Stimulated activated CD8-positive, alpha-beta memory T cell treated with anti-CD3 and anti-CD28 coated beads, Interleukin-15, amount 100 ng/mL, for 48 hours (primary cell): ENCODE measurements at regions not wholly inside any gene's neighbourhood (a gene's known extent, or its start where the extent isn't known, plus 50 kb on each side); places are given as distances from the start of the nearest gene placed in this dataset.
"Not testable (repeated sequence)": the region's sequence is repeated elsewhere in the genome, so short reads cannot be mapped to it uniquely, and the experiment has no call there.

Experiments used
- DNase-seq, 2 donors: peaks; one replicate each; pipeline ENCODE4 v3.0.0-alpha.2; 2020; ENCODE audit warnings: low read depth in 2 of 2

DNA sequence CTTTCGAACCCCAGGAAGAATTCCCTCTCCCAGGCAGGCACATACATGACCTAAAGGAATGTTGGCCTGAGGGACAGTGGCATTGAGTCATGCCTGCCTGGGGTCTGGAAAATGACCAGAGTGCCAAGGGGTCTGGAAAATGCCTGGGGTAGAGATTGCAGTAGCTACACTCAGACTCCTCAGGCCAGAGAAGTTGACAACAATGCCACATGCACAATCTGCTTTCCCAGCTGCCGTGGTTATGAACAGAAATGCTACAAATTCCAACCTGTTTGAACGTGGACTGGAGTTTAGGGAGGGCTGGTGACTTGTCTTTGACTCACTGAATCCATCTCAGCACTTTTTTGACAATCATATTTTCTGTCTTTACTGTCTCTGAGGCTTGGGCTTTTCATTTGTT is 250.0 kb downstream of the ABCC12 start:
- no peak for DNase-seq

DNA sequence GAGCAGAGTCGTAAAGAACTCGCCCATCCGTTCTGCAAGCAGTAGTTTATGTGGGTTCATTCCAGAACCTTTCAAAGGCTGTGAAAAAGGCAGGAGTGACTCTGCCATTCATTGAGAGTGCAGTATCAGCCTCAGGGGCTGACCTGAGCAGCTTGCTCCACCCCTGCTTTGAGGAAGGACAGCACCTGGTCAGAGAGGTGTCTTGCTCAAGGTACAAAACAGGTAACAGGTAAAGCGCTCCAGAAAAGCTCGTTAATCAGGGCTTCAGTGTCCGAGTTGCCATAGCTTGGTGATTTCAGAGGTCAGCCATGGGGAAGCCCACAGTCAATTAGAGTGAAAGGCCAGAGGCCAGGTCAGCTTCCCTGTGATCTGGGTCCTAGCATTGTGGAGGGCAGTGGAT is 251.1 kb downstream of the ABCC12 start:
- no peak for DNase-seq

DNA sequence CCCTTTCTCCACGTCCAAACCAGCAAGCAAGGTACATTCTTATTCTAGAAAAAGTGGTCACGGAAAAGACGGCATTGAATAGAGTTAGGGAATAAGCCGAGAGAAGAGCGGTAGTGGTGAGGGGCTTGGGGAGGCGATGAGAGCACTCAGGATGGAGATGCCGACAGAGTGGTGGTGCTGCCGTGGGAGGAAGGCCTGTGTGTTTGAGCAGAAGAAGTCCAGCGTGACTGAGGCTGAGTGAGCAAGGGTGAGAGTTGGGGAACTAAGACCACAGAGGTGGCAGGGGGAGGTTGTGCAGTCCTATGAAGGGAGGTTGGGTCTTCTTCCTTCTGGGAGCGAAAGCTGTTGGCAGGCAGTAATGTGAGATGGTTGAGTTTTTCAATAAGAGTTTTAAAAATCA is 252.3 kb downstream of the ABCC12 start:
- DNase-seq, result no peak

DNA sequence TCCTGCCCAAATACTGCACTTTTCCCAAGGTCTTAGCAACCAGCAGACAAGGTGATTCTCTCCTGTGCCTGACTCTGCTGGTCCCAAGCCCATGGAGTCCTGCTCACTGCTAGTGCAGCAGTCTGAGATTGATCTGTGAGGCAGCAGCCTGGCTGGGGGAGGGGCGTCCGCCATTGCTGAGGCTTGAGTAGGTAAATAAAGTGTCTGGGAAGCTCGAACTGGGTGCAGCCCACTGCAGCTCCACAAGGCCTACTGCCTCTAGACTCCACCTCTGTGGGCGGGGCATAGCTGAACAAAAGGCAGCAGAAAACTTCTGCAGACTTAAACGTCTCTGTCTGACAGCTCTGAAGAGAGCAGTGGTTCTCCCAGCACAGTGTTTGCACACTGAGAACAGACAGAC is 258.7 kb downstream of the ABCC12 start:
- not testable (repeated sequence) for DNase-seq

DNA sequence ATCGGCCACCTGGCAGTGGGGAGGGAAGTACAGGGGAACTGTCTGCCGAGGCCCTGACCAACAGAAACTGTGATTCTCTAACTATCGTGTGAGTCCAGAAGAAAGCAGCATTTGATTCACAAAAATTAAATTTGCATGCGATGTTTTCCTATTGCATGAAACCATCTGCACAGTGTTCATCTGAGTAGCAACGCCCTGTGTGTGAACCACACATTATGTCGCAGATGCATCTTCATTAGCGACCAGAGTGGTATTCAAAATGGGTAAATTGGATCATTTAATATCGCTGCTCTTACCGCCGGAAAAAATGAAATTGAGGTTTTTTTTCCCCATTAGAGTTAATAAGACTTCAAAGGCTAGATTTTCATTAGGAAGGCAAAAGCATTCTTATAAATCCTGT is 260.6 kb downstream of the ABCC12 start:
- DNase-seq, result no peak

DNA sequence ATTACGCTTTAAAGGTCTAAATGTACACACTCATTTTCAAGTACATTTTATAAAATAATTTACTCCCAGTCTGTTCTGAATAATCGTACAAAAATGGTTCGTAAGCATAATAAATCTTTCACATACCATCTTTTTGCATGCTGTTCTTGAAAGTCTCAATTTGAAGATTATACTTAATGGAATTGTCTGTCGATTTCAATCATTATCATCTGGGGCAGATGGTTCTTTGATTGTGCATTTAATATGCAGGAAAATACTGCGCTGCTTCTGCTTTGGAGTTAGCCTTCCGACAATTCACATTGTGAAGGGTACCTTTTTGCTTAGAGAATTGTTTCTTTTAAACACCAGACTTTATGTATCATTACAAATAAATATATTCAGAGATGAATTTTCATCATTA is 262.8 kb downstream of the ABCC12 start:
- DNase-seq, result no peak

DNA sequence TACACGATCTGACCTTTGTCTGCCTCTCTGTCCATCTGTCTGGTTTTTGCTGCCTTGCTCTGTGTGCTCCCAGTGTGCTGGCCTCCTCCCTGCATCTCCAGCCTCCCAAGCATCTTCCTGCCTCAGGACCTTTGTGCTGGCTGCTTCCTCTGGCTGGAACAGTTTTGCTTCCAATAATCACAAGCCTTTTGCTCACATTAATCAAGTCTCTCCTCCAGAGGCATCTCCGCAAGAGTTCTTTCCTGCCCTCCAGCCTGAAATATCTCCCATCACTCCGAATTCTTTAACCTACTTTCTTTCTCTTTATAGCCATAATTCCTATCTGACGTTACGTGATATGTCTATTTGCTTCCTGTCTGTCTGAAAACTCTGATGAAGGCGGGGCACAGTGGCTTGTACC is 267.1 kb downstream of the ABCC12 start:
- DNase-seq, result no peak

DNA sequence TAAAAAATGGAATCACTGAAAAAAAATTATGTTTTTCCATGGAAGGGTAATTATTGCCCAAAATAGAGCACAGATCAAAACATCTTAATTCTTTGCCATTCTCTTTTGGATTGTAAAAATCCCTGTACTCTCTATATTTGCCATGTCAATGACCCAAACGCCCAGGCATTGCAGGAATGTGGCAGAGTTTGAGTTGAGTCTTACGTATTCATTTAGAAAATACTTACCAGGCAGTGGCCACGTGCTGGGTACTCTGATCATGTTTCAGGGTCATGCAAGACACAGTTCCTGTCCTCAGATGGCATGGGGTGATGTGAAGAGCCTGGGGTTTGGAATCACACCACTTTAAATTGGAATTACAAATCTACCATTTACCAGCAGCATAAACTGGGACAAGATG is 267.7 kb downstream of the ABCC12 start:
- no peak for DNase-seq

DNA sequence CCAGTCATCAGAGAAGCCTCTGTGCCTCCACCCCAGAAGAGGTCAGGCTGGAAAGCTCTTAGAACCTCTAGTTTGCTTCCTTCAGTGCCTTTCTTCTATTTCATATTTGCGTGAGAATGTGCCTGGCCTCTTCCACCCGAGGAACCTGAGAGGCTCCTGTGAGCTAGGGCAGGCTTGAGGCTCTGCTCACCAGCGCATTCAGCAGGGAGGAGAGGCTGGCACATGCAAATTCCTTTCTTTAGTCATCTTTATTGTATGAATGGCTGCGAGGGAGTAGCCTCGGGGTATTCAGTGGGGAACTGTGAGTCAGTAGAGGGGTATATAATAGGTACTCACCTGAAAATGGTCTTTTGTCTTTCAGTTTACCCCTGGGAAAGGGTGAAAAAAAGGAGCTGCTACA is 268.3 kb downstream of the ABCC12 start:
- DNase-seq, result no peak

DNA sequence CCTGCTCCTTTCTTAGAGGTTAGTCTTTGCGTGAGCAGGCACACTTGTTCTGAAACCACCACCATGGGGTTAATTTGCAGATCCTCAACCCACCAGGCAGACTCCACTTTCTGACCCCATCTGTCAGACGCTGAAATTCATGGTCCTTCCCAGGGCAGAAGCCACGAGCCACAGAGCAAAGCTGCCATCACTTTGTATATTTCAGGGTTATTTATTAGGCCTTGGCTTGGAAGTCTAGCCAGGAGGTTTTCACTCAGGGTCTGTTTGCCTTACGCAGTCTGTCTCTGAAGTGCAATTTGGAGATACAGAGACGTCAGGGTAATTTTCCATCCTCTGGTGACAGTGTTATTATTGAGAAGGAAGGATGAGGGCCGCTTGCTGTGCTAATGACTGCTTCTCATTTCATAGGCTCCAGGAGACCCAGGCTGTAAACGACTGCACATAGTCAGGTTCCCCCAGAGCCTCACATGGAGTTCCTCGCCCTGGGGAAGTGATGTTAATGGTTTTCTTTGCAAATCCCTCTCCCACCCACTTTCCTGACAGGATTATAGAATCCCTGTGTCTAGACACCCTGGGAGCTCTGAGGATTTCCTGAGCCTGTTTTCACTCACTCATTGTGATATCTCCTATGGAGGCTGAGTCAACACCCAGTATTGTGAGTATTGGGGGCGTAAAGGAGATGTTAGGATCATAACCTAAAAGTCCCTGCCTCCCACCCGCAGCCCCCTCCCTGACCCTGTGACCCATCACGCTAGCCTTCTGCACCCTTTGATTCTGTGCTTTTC is 269.0 kb downstream of the ABCC12 start:
- DNase-seq, result no peak

DNA sequence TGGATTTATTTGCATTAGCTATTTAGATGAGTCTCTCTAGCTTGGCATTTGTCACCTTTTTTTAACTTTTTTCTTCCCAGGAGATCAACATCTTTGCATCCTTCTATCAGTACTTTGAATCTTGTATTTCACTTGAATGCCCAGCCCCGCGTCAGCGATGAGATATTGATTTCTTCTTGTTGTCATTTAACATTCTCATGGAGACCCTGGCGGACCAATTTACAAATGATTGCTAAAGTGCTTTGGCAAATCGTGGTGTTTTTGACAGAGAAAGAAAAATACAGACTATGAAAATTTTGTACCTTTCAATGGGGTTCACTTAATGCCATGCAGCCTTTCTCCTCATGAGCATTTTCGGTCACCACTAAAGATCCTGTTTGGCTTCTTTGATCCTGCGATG is 269.7 kb downstream of the ABCC12 start:
- no peak for DNase-seq

DNA sequence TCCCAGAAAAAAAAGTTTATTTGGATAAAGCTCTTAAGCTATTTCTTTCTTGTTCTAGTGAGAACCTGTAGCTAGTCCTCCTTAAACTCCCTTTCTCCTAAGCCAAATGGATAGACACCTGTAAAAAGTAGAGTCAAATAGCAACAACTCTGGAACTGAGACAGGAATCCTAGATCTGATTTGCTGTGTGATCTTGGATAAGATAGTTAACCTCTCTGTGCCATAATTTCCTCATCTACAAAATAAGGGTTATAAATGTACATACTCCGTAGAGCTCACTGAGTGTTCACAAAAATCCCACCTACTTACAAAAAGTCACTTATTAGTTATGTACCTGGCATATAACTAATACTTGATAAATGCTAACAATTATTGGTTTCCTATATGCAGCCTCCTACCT is 270.3 kb downstream of the ABCC12 start:
- DNase-seq, result no peak

DNA sequence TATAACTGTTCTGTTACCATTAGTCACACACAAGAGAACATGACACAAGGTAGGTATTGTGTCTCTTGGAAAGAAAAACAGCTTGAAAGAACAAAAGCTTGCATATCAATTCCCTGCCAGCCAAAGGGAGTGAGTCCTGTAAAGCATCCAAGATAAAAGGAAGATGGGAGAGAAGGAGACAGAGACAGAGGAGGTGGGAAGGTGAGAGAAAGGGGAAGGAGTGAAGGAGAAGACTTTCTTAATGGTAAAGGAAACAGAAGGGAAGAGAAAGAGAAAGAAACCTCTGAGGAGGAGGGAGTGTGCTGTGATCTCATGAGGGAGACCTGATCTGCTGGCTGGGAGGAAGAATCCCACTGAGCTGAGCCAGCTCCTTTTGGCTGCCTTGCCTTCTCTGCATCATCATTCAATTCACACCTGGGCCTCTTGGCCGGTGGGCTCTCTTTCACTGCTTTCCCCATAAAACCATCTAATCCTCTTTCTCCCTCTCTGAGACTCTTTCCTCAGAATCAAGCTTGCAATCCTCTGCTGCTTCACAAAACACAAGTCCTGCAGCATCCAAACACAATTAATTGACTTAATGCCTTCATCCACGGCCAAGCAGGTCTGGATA is 271.6 kb downstream of the ABCC12 start:
- DNase-seq, result no peak

DNA sequence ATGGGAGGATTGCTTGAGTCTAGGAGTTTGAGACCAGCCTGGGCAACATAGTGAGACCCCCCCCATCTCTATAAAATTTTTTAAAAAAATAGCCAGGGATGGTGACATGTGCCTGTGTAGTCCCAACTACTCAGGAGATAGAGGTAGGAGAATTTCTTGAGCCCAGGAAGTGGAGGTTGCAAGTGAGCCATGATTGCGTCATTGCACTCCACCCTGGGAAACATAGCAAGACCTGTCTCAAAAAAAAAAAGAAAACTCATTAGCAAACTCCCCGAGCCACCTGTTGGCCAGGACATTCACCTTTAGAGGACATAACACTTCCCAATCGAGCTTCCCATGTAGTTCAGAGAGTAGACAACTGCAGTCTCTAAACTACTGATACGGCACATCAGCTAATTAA is 274.2 kb downstream of the ABCC12 start:
- DNase-seq, result no peak

DNA sequence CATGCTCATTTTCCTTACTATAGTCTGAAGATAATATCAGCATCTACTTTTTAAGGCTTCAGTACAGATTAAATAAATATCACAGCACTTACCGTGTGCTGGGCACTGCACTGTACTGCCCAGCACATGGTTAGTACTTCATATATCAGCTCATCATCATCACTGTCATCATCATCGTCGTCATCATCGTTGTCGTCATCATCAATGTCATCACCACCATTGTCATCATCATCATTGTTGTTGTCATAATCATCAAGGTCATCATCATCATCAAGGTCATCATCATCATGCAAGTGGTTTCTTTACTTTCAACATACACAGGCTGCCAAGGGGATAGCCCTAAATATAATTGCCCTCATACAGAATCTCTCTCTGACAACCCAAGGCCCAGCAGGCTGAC is 275.1 kb downstream of the ABCC12 start:
- no peak for DNase-seq

DNA sequence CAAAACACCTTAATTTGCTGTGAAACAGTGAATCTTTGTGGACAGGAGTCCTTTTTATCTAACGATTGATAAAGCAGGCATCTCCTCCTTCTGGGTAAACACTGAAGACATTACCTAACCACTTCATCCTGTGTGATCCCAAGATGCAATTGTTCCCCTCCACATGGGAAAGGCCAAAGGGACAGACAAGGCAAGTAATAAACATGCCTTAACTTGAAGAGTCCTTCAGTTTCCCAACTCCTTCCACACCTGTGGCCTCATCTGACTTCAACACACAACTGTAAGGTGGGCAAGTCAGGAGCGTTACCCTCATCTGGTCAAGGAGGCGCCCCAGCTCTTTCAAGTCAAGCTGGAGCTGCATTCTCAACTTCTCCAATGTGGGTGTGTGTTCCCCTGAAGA is 278.6 kb downstream of the ABCC12 start:
- no peak for DNase-seq

DNA sequence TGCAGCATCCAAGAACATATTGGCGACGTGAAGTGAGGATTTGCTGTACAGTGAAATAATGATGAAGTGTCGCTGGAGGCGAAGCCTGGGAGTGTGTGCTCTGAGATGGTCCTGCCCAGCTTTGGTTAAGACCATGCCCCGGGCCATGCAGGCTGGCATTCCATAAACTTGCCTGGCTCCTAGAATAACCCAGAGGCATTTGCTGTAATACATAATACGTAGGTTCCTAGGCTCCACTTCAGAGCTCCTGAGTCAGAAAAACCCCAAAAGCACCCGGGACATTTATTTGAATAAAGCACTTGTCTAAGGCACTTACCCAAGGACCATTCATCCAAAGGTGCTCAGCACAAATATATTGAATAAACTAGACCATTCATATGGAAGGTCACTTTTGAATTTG is 279.3 kb downstream of the ABCC12 start:
- DNase-seq, result no peak

DNA sequence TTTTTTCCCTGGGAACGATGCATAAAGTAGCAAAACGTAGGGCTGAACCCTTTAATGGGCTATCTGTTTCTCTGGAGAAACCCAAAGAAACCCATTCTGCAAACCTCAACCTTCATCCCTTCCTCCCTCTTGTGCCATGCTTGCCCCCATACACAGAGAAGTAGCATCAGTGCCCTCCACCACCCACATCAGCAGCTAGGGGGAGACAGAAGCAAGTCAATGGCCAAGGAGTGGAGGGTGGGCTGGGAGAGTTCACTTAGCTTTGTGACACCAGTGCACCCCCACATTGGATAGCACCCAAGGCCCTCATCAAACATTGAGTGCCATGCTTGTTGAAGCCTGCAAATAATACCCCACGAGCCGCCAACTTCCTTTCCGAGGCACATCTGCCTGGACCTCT is 282.4 kb downstream of the ABCC12 start:
- no peak for DNase-seq

DNA sequence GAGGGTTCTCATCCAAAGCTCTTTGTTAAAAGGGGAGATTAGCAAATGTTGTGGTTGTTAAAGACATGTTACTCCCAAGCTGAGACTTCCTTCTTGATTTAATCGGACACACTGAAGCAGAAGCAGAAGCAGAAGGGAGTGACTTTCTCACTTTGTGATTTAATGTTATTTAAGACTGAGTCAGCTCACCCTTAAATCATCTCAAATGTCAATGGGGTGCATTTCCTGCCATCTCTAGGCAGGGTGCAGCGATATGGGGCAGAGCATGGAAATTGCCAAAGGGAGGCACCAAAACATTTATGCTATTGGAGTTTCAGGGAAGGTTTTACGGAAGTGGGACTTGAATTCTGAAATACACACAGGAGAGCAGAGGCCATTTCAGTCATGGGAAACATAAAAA is 283.6 kb downstream of the ABCC12 start:
- no peak for DNase-seq

DNA sequence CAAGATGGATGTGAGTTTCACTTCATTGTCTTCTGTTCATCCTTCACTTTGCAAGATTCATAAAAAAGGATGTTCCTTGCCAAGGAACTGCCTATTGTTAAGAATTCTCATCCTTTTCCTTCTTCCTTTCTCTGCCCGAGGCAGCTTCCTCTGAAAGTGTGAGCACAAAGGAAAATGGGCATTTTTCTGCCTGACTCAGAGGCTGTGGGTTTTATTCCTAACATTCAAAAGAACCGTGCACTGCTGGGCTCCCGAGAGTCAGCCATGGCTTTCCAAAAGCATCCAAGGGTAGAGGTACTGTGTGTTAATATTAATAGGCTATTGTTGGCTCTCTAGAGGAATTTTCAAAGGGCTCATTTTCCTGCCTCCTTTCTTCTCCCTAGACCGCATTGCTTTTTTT is 289.4 kb downstream of the ABCC12 start:
- DNase-seq, result no peak

DNA sequence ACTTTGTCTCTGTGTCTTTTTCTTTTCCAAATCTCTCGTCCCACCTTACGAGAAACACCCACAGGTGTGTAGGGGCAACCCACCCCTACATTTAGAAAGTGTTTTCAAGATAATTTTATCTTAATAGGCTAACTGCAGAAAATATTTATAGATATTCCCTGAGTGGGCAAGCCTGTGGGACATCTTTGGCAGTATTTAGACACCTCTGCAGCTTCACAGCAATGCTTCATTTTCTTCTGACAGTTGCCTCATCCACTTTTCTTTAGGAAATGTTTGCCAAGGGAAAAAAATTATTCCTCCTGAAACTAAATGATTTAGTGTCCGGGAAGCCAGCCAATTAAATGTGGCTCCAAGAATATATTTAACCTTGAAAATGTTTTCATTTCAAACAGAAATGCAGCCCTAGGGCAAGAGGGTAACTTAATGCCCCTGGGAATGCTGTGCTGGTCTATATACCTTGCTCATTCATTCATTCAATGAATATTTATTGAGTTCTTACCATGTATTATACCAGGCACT is 290.4 kb downstream of the ABCC12 start:
- DNase-seq, result no peak

DNA sequence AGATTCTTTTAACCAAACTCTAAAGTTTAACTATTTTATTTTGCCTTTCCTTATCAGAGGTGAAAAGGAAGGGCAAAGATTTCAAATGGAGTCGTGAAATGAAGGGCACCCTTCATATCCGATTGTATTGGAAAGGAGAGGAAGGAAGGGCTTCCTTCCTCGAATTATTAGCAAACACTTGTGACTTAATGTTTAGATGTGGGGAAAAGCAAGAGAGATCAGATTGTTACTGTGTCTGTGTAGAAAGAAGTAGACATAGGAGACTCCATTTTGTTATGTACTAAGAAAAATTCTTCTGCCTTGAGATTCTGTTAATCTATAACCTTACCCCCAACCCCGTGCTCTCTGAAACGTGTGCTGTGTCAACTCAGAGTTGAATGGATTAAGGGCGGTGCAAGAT is 291.5 kb downstream of the ABCC12 start:
- not testable (repeated sequence) for DNase-seq

DNA sequence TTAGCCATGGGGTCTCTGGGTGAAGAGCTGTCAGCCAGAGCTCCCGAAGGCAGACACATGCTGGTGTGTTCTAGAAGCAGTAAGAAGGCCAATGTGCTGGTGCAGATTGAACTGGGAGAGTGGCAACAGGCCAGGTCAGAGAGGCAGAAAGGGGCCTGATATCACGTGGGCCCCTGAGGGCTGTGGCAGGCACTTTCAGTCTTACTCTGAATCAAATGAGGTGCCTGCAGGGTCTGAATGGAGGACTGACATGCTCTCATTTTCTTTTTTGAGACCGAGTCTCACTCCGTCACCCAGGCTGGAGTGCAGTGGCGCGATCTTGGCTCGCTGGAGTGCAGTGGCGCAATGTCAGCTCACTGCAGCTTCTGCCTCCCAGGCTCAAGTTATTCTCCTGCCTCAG is 293.8 kb downstream of the ABCC12 start:
- DNase-seq, result no peak
